ENCODE measurements at regions not wholly inside any gene's neighbourhood (a gene's known extent, or its start where the extent isn't known, plus 50 kb on each side); places are given as distances from the start of the nearest gene placed in this dataset.

GRCh38 chr3:182708810-182709209, 84.5 kb upstream of the ATP11B start:
- DNase-seq, result no peak

GRCh38 chr3:182709306-182709705, 84.0 kb upstream of the ATP11B start:
- no peak for DNase-seq

GRCh38 chr3:182710557-182711157, 82.6 kb upstream of the ATP11B start:
- DNase-seq, result peak; percentile 16

- no peak for DNase-seq
Observed at GRCh38 chr3:182711261-182711683, 82.0 kb upstream of the ATP11B start.

- DNase-seq, result no peak
Observed at GRCh38 chr3:182711853-182712252, 81.5 kb upstream of the ATP11B start.

GRCh38 chr3:182713111-182713510, 80.2 kb upstream of the ATP11B start:
- no peak for DNase-seq

GRCh38 chr3:182713743-182714517, 79.4 kb upstream of the ATP11B start:
- DNase-seq, result peak; percentile 63

GRCh38 chr3:182715006-182715405, 78.3 kb upstream of the ATP11B start:
- no peak for DNase-seq

- DNase-seq, result no peak
Observed at GRCh38 chr3:182716114-182716688, 77.1 kb upstream of the ATP11B start.

- no peak for DNase-seq
Observed at GRCh38 chr3:182717216-182717615, 76.1 kb upstream of the ATP11B start.

- DNase-seq, result no peak
Observed at GRCh38 chr3:182722907-182723306, 70.4 kb upstream of the ATP11B start.

GRCh38 chr3:182723596-182723995, 69.7 kb upstream of the ATP11B start:
- DNase-seq, result no peak

- no peak for DNase-seq
Observed at GRCh38 chr3:182725372-182726251, 67.7 kb upstream of the ATP11B start.

- no peak for DNase-seq
Observed at GRCh38 chr3:182726258-182727142, 66.8 kb upstream of the ATP11B start.

GRCh38 chr3:182728238-182728637, 65.1 kb upstream of the ATP11B start:
- DNase-seq, result no peak

GRCh38 chr3:182729903-182730674, 63.2 kb upstream of the ATP11B start:
- DNase-seq, result no peak

- DNase-seq, result no peak
Observed at GRCh38 chr3:182730675-182731042, 62.6 kb upstream of the ATP11B start.

- DNase-seq, result no peak
Observed at GRCh38 chr3:182731764-182732163, 61.5 kb upstream of the ATP11B start.

GRCh38 chr3:182732232-182733015, 60.9 kb upstream of the ATP11B start:
- no peak for DNase-seq

- DNase-seq, result no peak
Observed at GRCh38 chr3:182735672-182736071, 57.6 kb upstream of the ATP11B start.

- no peak for DNase-seq
Observed at GRCh38 chr3:182737825-182738224, 55.5 kb upstream of the ATP11B start.

All from DMS79 treated with DMSO at 0.1 percent for 48 hours (cell line).